GM23338 (cell line): ENCODE measurements at regions not wholly inside any gene's neighbourhood (a gene's known extent, or its start where the extent isn't known, plus 50 kb on each side); places are given as distances from the start of the nearest gene placed in this dataset.

Source experiments
- CTCF ChIP-seq, 2 experiments: fragments of 200-600 bp in 1 of 2; sonication (generic) in 1 of 2; conservative IDR thresholded peaks; 2 replicates each; pipeline versions ENCODE4 v1.5.1 to v1.6.1; 2016 to 2017; ENCODE audit warnings: antibody characterized with exemption in 2 of 2, low read depth in 2 of 2, mild to moderate bottlenecking in 2 of 2, moderate library complexity in 1 of 2
- EZH2 ChIP-seq: fragments of 200-600 bp; sonication (generic); IDR thresholded peaks from one replicate; pipeline ENCODE4 v1.8.0; 2017; ENCODE audit warnings: antibody characterized with exemption, mild to moderate bottlenecking, low read depth; ENCODE audit not compliant: unreplicated experiment
- REST ChIP-seq: IDR thresholded peaks from one replicate; pipeline ENCODE4 v1.6.1; 2018; ENCODE audit warnings: antibody characterized with exemption; ENCODE audit not compliant: unreplicated experiment

- TF ChIP-seq REST (no peak), CTCF (conservative IDR thresholded peaks at IDR 0.05; ENCODE audit: low read depth in 2 of 2) (no peak), EZH2 (no peak)
These were observed 200.6 kb upstream of the COBL start for GRCh38 chr7:51517187-51517586.
